Lower leg skin (tissue), 3 donors: ENCODE measurements at regions not wholly inside any gene's neighbourhood (a gene's known extent, or its start where the extent isn't known, plus 50 kb on each side); places are given as distances from the start of the nearest gene placed in this dataset.

Experiments
- POLR2A ChIP-seq, 2 donors: fragments of 450-650 bp; IDR thresholded peaks; one replicate each; pipeline ENCODE4 v1.6.1; 2016 to 2017; ENCODE audit warnings: antibody characterized with exemption in 2 of 2, mild to moderate bottlenecking in 1 of 2, moderate library complexity in 1 of 2
- TF ChIP-seq, protein P1 (sequence below), 3 donors: fragments of 450-650 bp; IDR thresholded peaks; one replicate each; pipeline ENCODE4 v1.5.1; 2016; ENCODE audit warnings: antibody characterized with exemption in 3 of 3, mild to moderate bottlenecking in 3 of 3, moderate library complexity in 2 of 3

GRCh38 chr4:20529691-20530090 is 170.6 kb upstream of the PACRGL start:
- TF ChIP-seq, protein P1, sequence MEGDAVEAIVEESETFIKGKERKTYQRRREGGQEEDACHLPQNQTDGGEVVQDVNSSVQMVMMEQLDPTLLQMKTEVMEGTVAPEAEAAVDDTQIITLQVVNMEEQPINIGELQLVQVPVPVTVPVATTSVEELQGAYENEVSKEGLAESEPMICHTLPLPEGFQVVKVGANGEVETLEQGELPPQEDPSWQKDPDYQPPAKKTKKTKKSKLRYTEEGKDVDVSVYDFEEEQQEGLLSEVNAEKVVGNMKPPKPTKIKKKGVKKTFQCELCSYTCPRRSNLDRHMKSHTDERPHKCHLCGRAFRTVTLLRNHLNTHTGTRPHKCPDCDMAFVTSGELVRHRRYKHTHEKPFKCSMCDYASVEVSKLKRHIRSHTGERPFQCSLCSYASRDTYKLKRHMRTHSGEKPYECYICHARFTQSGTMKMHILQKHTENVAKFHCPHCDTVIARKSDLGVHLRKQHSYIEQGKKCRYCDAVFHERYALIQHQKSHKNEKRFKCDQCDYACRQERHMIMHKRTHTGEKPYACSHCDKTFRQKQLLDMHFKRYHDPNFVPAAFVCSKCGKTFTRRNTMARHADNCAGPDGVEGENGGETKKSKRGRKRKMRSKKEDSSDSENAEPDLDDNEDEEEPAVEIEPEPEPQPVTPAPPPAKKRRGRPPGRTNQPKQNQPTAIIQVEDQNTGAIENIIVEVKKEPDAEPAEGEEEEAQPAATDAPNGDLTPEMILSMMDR (IDR thresholded peaks at IDR 0.05): no peak
- no peak for TF ChIP-seq POLR2A (IDR thresholded peaks at IDR 0.05)
